Suprapubic skin (tissue), 4 donors: ENCODE measurements at regions not wholly inside any gene's neighbourhood (a gene's known extent, or its start where the extent isn't known, plus 50 kb on each side); places are given as distances from the start of the nearest gene placed in this dataset.

ENCODE experiments used
- DNase-seq, 2 donors: peaks; one replicate each; pipeline ENCODE4 v3.0.0-alpha.2; 2019; ENCODE audit warnings: low spot score in 2 of 2
- H3K27ac ChIP-seq: fragments of 200-600 bp; sonication (generic); one replicate; pipeline ENCODE4 v1.5.1; 2019
- H3K27me3 ChIP-seq: fragments of 200-600 bp; sonication (generic); one replicate; pipeline ENCODE4 v1.5.1; 2019
- H3K36me3 ChIP-seq: fragments of 200-600 bp; sonication (generic); one replicate; pipeline ENCODE4 v1.5.1; 2019
- H3K4me1 ChIP-seq: fragments of 200-600 bp; sonication (generic); one replicate; pipeline ENCODE4 v1.5.1; 2019
- H3K4me3 ChIP-seq: fragments of 200-600 bp; sonication (generic); one replicate; pipeline ENCODE4 v1.5.1; 2019; ENCODE audit warnings: mild to moderate bottlenecking
- H3K9me3 ChIP-seq: fragments of 200-600 bp; sonication (generic); one replicate; pipeline ENCODE4 v1.5.1; 2019
- EP300 ChIP-seq: sonication (generic); formaldehyde crosslinking; IDR thresholded peaks from one replicate; pipeline ENCODE4 v1.6.1; 2017; ENCODE audit warnings: antibody characterized with exemption
- POLR2A ChIP-seq, 2 donors: fragments of 450-650 bp; IDR thresholded peaks; one replicate each; pipeline ENCODE4 v1.6.1; 2017; ENCODE audit warnings: antibody characterized with exemption in 2 of 2, mild to moderate bottlenecking in 2 of 2, moderate library complexity in 2 of 2
- POLR2AphosphoS5 ChIP-seq, 3 donors: sonication (generic); formaldehyde crosslinking; IDR thresholded peaks; one replicate each; pipeline ENCODE4 v1.6.1; 2017; ENCODE audit warnings: antibody characterized with exemption in 3 of 3
- WGBS: methylation state at CpG from one replicate; pipeline ENCODE4 v1.1.5; 2018; 5-methylcytosine and 5-hydroxymethylcytosine counted together
- TF ChIP-seq, protein P1 (sequence below), 2 donors: fragments of 200-600 bp in 1 of 2; fragments of 450-650 bp in 1 of 2; sonication (generic) in 1 of 2; IDR thresholded peaks; one replicate each; pipeline ENCODE4 v1.5.1; 2016 to 2019; ENCODE audit warnings: antibody characterized with exemption in 2 of 2, mild to moderate bottlenecking in 1 of 2, moderate library complexity in 1 of 2

DNA sequence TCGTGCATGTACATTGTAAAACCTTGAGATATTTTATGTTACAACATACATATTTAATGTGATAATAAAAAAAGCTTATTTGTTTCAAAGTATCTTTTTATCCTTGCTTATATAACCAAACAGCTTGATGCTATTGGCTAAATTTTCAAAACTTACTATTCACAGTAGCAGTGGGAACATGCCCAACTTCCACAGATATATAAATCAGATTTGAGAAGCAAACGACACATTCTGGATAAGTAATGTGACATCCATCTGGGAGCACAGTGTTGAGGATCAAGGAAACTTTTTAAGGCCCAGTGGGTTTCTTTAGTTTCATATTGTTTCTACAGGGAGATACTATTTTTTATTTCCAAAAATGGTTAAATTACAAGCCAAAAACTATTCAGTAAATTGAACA lies 350.7 kb downstream of the SEC23A start:
- TF ChIP-seq EP300 (no peak), POLR2AphosphoS5 (IDR thresholded peaks at IDR 0.05) (no peak), POLR2A (IDR thresholded peaks at IDR 0.05) (no peak)
- TF ChIP-seq, protein P1, sequence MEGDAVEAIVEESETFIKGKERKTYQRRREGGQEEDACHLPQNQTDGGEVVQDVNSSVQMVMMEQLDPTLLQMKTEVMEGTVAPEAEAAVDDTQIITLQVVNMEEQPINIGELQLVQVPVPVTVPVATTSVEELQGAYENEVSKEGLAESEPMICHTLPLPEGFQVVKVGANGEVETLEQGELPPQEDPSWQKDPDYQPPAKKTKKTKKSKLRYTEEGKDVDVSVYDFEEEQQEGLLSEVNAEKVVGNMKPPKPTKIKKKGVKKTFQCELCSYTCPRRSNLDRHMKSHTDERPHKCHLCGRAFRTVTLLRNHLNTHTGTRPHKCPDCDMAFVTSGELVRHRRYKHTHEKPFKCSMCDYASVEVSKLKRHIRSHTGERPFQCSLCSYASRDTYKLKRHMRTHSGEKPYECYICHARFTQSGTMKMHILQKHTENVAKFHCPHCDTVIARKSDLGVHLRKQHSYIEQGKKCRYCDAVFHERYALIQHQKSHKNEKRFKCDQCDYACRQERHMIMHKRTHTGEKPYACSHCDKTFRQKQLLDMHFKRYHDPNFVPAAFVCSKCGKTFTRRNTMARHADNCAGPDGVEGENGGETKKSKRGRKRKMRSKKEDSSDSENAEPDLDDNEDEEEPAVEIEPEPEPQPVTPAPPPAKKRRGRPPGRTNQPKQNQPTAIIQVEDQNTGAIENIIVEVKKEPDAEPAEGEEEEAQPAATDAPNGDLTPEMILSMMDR (IDR thresholded peaks at IDR 0.05), result no peak
- WGBS, result 62% methylated on average over 2 of the region's 2 CpGs
- H3K9me3 ChIP-seq, result no peaks in the 10 kb centered on the region

DNA sequence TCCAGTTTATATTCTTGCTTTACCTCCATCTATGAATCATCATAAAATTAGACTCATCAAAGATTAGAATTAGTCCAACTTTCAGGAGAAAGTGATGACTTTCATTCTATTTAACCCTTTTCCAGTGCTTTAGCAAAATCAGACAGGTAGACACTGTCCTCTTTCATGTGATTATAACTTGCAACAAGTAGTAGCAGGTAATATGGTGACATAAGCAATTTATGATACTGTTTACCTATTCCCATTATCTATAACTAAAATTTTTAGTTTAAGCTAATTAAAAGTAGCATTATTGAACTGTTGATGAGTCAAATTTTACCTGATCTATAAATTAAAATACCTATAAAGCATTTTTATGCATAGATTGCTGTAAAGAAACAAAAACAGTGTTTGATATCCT lies 351.6 kb downstream of the SEC23A start:
- H3K36me3 ChIP-seq, result no peaks in the 10 kb centered on the region
- no peaks in the 10 kb centered on the region for H3K27me3 ChIP-seq
- TF ChIP-seq, protein P1 (IDR thresholded peaks at IDR 0.05), result no peak
- TF ChIP-seq POLR2A (IDR thresholded peaks at IDR 0.05), result no peak
- TF ChIP-seq EP300, result no peak
- no peak for TF ChIP-seq POLR2AphosphoS5 (IDR thresholded peaks at IDR 0.05)
- H3K4me1 ChIP-seq, result no peaks in the 10 kb centered on the region
- DNase-seq, result no peak
- no peak overlapping the region for H3K4me3 ChIP-seq
- H3K27ac ChIP-seq, result no peak overlapping the region
- H3K9me3 ChIP-seq, result no peaks in the 10 kb centered on the region

More for the DNA sequence above, 350.7 kb downstream of the SEC23A start:
- H3K4me1 ChIP-seq, result no peaks in the 10 kb centered on the region
- no peak for DNase-seq
- no peaks in the 10 kb centered on the region for H3K36me3 ChIP-seq
- H3K4me3 ChIP-seq, result no peak overlapping the region
- no peak overlapping the region for H3K27ac ChIP-seq
- H3K27me3 ChIP-seq, result no peaks in the 10 kb centered on the region

DNA sequence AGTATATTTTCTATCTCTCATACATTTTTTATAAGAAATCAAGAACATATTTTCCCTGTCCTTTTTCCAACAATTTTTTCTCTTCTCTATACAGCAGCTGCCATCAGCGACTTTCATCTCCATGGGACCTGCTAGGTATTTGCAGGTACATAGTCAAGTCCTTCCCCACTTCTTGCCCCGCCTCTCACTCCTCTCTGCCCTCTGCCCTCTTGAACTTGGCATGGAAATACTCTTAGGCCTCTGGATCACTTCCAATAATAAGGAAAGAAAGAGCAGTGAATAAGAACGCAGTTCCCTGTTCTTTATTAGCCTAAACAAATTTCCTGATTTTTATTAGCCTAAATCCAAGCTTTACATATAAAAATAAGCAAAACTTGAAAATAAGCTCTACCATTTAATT lies 353.1 kb downstream of the SEC23A start:
- TF ChIP-seq, protein P1 (IDR thresholded peaks at IDR 0.05), result no peak
- no peak for TF ChIP-seq POLR2A (IDR thresholded peaks at IDR 0.05)
- no peak for TF ChIP-seq POLR2AphosphoS5 (IDR thresholded peaks at IDR 0.05)
- TF ChIP-seq EP300, result no peak
- Histone ChIP-seq H3K4me3 (no peak overlapping the region), H3K27ac (no peak overlapping the region), H3K4me1 (no peaks in the 10 kb centered on the region), H3K9me3 (no peaks in the 10 kb centered on the region), H3K36me3 (no peaks in the 10 kb centered on the region), H3K27me3 (no peaks in the 10 kb centered on the region)
- 83% methylated on average over 3 of the region's 3 CpGs for WGBS
- DNase-seq, result no peak

DNA sequence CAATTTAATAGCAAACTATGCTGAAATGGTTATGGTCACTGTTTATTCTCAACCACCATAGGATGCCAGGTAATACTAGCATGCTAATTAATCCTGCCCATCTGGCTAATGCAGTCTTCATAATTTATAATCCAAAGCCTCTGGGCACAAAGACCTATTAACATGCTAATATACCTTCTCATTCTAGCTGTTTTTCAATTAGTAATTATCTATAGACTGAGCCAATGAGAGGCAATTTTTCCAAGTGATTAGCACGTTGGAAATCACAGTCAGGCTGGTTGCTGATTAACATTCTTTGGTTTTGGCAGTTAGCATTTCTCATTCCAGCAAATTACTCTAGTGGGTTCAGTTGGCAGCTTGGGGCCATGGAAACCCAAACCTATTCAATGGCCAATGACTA lies 357.2 kb downstream of the SEC23A start:
- Histone ChIP-seq H3K9me3 (no peaks in the 10 kb centered on the region), H3K27ac (no peak overlapping the region), H3K4me3 (no peak overlapping the region), H3K27me3 (no peaks in the 10 kb centered on the region), H3K4me1 (no peaks in the 10 kb centered on the region), H3K36me3 (no peaks in the 10 kb centered on the region)
- TF ChIP-seq, protein P1 (IDR thresholded peaks at IDR 0.05), result no peak
- TF ChIP-seq POLR2AphosphoS5 (IDR thresholded peaks at IDR 0.05) (no peak), POLR2A (IDR thresholded peaks at IDR 0.05) (no peak), EP300 (no peak)
- no peak for DNase-seq
- WGBS, result 19% methylated on average over 1 of the region's 1 CpG

DNA sequence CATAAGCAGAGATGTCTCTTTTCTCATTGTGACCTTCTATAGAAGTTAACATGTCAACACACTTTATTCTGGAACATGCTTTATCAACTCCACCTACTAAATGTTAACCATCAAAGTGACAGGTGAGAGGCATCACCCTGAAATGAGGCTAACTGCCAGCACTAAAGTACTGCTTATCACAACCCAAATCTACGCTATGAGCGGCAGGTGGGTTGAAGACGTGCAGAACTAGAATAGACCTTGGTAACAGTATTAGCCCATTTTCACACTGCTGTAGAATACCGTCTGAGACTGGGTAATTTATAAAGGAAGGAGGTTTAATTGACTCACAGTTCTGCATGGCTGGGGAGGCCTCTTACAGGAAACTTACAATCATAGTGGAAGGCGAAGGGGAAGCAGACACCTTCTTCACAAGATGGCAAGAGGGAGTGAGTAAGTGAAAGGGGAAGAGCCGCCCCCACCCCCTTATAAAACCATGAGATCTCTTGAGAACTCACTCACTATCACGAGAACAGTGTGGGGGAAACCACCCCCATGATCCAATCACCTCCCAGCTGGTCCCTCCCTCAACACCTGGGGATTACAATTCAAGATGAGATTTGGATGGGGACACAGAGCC lies 359.0 kb downstream of the SEC23A start:
- DNase-seq, result no peak
- no peaks in the 10 kb centered on the region for H3K9me3 ChIP-seq
- no peaks in the 10 kb centered on the region for H3K36me3 ChIP-seq
- H3K27ac ChIP-seq, result no peak overlapping the region
- H3K4me3 ChIP-seq, result no peak overlapping the region
- H3K27me3 ChIP-seq, result no peaks in the 10 kb centered on the region
- no peaks in the 10 kb centered on the region for H3K4me1 ChIP-seq
- TF ChIP-seq POLR2A (IDR thresholded peaks at IDR 0.05) (no peak), POLR2AphosphoS5 (IDR thresholded peaks at IDR 0.05) (no peak), EP300 (no peak)
- TF ChIP-seq, protein P1 (IDR thresholded peaks at IDR 0.05), result no peak
- whole genome bisulfite sequencing, result 66% methylated on average over 7 of the region's 7 CpGs
